ENCODE measurements at regions not wholly inside any gene's neighbourhood (a gene's known extent, or its start where the extent isn't known, plus 50 kb on each side); places are given as distances from the start of the nearest gene placed in this dataset.

GRCh38 chr5:42120070-42120469, 195.0 kb downstream of the FBXO4 start:
- ChIA-PET CTCF (no interaction called here), POLR2A (no interaction called here)
- no peak for DNase-seq (ENCODE audit: unreplicated experiment)
- Mint-ChIP-seq H3K9me3 (ENCODE audit: unreplicated experiment) (peaks cover 9% of the 10 kb centered on the region), H3K27ac (ENCODE audit: low read depth, unreplicated experiment) (no peak overlapping the region), H3K36me3 (ENCODE audit: insufficient read depth, unreplicated experiment) (no peaks in the 10 kb centered on the region), H3K27me3 (ENCODE audit: insufficient read depth, unreplicated experiment) (no peaks in the 10 kb centered on the region), H3K4me3 (ENCODE audit: unreplicated experiment) (no peak overlapping the region), H3K4me1 (ENCODE audit: insufficient read depth, unreplicated experiment) (peaks cover 6% of the 10 kb centered on the region)
- BruUV-seq (replicated peaks), result no TSS peak
- TF ChIP-seq, protein P1, sequence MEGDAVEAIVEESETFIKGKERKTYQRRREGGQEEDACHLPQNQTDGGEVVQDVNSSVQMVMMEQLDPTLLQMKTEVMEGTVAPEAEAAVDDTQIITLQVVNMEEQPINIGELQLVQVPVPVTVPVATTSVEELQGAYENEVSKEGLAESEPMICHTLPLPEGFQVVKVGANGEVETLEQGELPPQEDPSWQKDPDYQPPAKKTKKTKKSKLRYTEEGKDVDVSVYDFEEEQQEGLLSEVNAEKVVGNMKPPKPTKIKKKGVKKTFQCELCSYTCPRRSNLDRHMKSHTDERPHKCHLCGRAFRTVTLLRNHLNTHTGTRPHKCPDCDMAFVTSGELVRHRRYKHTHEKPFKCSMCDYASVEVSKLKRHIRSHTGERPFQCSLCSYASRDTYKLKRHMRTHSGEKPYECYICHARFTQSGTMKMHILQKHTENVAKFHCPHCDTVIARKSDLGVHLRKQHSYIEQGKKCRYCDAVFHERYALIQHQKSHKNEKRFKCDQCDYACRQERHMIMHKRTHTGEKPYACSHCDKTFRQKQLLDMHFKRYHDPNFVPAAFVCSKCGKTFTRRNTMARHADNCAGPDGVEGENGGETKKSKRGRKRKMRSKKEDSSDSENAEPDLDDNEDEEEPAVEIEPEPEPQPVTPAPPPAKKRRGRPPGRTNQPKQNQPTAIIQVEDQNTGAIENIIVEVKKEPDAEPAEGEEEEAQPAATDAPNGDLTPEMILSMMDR (IDR thresholded peaks at IDR 0.05; ENCODE audit: unreplicated experiment), result no peak
- intact Hi-C loops (cut with micrococcal nuclease), result no loop called here

GRCh38 chr5:42121401-42121800, 196.3 kb downstream of the FBXO4 start:
- ChIA-PET CTCF (no interaction called here), POLR2A (no interaction called here)
- DNase-seq (ENCODE audit: unreplicated experiment), result no peak
- no peak overlapping the region for H3K4me3 Mint-ChIP-seq (ENCODE audit: unreplicated experiment)
- TF ChIP-seq, protein P1 (IDR thresholded peaks at IDR 0.05; ENCODE audit: unreplicated experiment), result no peak
- no peaks in the 10 kb centered on the region for H3K27me3 Mint-ChIP-seq (ENCODE audit: insufficient read depth, unreplicated experiment)
- H3K4me1 Mint-ChIP-seq (ENCODE audit: insufficient read depth, unreplicated experiment), result peaks cover under 1% of the 10 kb centered on the region
- no TSS peak for BruUV-seq (replicated peaks)
- H3K36me3 Mint-ChIP-seq (ENCODE audit: insufficient read depth, unreplicated experiment), result no peaks in the 10 kb centered on the region
- H3K9me3 Mint-ChIP-seq (ENCODE audit: unreplicated experiment), result peaks cover 2% of the 10 kb centered on the region
- no peak overlapping the region for H3K27ac Mint-ChIP-seq (ENCODE audit: low read depth, unreplicated experiment)
- intact Hi-C loops (cut with micrococcal nuclease), result no loop called here

DNA sequence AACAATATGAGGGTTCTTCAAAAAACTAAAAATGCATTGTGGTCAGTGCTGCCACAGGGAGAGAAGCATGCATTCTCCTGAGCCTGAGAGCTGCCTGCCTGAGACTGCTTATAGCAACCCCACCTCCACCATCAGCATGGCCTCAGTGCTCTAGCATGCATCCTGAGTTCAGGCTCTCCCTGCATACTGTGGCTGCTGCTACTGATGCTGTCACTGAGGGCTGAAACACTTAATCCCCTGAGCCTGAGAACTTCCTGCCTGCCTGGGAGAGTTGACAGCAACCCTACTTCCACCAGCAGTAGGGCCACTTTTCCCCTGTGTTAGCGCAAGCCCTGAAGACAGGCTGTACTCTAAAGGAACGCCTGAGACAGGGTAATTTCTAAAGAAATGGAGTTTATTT, 206.0 kb downstream of the FBXO4 start:
- H3K4me1 Mint-ChIP-seq (ENCODE audit: insufficient read depth, unreplicated experiment), result no peaks in the 10 kb centered on the region
- no peak for DNase-seq (ENCODE audit: unreplicated experiment)
- H3K4me3 Mint-ChIP-seq (ENCODE audit: unreplicated experiment), result no peak overlapping the region
- POLR2A ChIA-PET, result no interaction called here
- intact Hi-C loops (cut with micrococcal nuclease), result no loop called here
- no TSS peak for BruUV-seq (replicated peaks)
- no peaks in the 10 kb centered on the region for H3K9me3 Mint-ChIP-seq (ENCODE audit: unreplicated experiment)
- CTCF ChIA-PET, result no interaction called here
- H3K27ac Mint-ChIP-seq (ENCODE audit: low read depth, unreplicated experiment), result no peak overlapping the region
- H3K27me3 Mint-ChIP-seq (ENCODE audit: insufficient read depth, unreplicated experiment), result no peaks in the 10 kb centered on the region
- H3K36me3 Mint-ChIP-seq (ENCODE audit: insufficient read depth, unreplicated experiment), result no peaks in the 10 kb centered on the region
- TF ChIP-seq, protein P1 (IDR thresholded peaks at IDR 0.05; ENCODE audit: unreplicated experiment), result no peak

DNA sequence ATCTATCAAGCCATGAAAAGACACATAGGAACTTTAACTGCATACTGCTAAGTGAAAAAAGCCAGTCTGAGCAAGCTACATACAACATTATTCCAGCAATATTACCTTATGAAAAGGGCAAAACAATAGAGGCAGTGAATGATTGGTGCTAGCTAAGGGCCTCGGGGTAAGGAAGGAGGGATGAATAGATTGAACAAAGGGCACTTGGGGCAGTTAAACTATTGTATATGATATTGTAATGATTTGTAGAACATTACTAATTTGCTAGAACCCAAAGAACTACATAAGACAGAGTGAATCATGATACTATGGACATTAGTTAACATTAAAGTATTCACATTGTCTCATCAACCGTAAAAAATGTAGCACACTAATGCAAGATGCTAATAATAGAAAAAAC, 218.3 kb downstream of the FBXO4 start:
- ChIA-PET POLR2A (interaction anchor here (1.3 kb wide), 1 partner anchor 86 kb away, joined by 4 read pairs; no protein-coding TSS in a partner anchor), CTCF (no interaction called here)
- Mint-ChIP-seq H3K9me3 (ENCODE audit: unreplicated experiment) (peaks cover 3% of the 10 kb centered on the region), H3K27ac (ENCODE audit: low read depth, unreplicated experiment) (no peak overlapping the region), H3K36me3 (ENCODE audit: insufficient read depth, unreplicated experiment) (no peaks in the 10 kb centered on the region), H3K4me1 (ENCODE audit: insufficient read depth, unreplicated experiment) (no peaks in the 10 kb centered on the region), H3K27me3 (ENCODE audit: insufficient read depth, unreplicated experiment) (no peaks in the 10 kb centered on the region), H3K4me3 (ENCODE audit: unreplicated experiment) (no peak overlapping the region)
- TF ChIP-seq, protein P1 (IDR thresholded peaks at IDR 0.05; ENCODE audit: unreplicated experiment), result no peak
- intact Hi-C loops (cut with micrococcal nuclease), result no loop called here
- no peak for DNase-seq (ENCODE audit: unreplicated experiment)
- no TSS peak for BruUV-seq (replicated peaks)

Measured in MCF 10A (cell line).